ENCODE measurements at regions not wholly inside any gene's neighbourhood (a gene's known extent, or its start where the extent isn't known, plus 50 kb on each side); places are given as distances from the start of the nearest gene placed in this dataset.

- no peak for TF ChIP-seq EZH2 (IDR thresholded peaks at IDR 0.05; ENCODE audit: low read depth, unreplicated experiment)
- no peak for TF ChIP-seq CTCF (conservative IDR thresholded peaks at IDR 0.05; ENCODE audit: low read depth in 2 of 2)
- no peak for TF ChIP-seq EZH2phosphoT487 (IDR thresholded peaks at IDR 0.05; ENCODE audit: unreplicated experiment)
- no peak for TF ChIP-seq POLR2AphosphoS5 (IDR thresholded peaks at IDR 0.05; ENCODE audit: low read depth)
- TF ChIP-seq JUNB (IDR thresholded peaks at IDR 0.05; ENCODE audit: unreplicated experiment), result no peak
- TF ChIP-seq ZNF114 (CRISPR knock-in tag; IDR thresholded peaks at IDR 0.05), result no peak
- TF ChIP-seq CREB1 (CRISPR knock-in tag; IDR thresholded peaks at IDR 0.05; ENCODE audit: low read depth), result no peak
- TF ChIP-seq REST (IDR thresholded peaks at IDR 0.05; ENCODE audit: unreplicated experiment), result no peak
- no peak for TF ChIP-seq ZNF462 (CRISPR knock-in tag; IDR thresholded peaks at IDR 0.05)
Measured at GRCh38 chr1:220458936-220459335, 69.0 kb upstream of the MARK1 start.

All from GM23338 (cell line).